ENCODE measurements at regions not wholly inside any gene's neighbourhood (a gene's known extent, or its start where the extent isn't known, plus 50 kb on each side); places are given as distances from the start of the nearest gene placed in this dataset.
A peak's percentile ranks its signal among the peaks of the same experiment; 100 is the strongest.

DNA sequence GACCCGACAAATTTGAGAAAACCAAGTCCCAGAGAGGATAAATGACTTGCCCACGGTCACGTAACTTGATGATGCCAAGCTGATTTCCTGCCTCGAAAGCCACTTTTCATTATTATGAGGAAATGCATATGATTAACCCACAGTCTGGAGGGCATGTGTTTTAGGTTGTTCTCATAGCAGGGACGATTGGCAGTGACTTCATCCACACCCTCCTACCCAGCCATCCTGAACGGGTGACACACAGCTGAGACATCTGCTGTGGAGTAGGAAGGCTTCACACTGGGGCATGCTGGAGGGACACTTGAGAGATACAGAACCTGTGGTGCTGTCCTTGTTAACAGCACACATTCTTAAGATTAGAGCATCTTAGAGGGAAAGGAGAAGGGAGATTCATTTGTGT is 65.4 kb upstream of the WDFY2 start:
- DNase-seq, result peak; percentile 81

DNA sequence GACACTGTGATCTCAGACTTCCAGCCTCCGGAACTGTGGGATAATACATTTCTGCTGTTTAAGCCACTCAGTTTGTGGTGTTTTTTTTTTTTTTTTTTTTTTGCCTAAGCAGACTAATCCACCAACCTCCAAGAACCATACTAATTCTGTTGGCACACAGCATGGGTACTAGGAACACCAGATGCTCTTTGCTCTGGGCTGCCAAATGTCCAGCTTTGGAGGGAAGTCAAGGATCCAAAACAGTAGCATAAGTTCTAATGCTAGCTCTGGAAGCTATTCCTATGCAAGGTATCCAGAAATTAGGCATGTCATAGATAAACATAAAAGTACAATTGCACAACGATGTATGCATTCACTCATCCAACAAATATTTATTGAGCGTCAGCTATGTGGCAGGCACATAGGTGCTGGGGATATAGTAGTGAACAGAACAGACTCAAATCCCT is 64.5 kb upstream of the WDFY2 start:
- peak; percentile 69 for DNase-seq

GRCh38 chr13:51520524-51520923 is 63.7 kb upstream of the WDFY2 start:
- peak; percentile 79 for DNase-seq

- peak; percentile 74 for DNase-seq
Observed at GRCh38 chr13:51523082-51523518, 61.2 kb upstream of the WDFY2 start.

DNA sequence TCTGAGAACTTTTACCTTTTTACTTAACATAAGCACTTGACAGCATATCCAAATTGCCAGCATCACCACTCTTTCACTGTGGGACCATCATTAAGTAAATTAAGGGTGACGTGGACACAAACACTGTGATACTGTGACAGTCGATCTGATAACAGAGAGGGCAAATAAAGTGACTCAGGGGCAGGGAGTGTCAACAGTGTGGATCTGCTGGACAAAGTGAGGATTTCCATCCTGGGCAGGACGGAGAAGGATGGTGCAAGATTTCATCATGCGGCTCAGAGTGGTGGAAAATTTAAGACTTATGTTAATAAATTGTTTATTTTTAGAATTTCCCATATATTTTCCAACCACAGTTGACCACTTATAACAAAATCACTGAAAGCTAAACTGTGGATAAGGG is 60.0 kb upstream of the WDFY2 start:
- peak; percentile 35 for DNase-seq

DNA sequence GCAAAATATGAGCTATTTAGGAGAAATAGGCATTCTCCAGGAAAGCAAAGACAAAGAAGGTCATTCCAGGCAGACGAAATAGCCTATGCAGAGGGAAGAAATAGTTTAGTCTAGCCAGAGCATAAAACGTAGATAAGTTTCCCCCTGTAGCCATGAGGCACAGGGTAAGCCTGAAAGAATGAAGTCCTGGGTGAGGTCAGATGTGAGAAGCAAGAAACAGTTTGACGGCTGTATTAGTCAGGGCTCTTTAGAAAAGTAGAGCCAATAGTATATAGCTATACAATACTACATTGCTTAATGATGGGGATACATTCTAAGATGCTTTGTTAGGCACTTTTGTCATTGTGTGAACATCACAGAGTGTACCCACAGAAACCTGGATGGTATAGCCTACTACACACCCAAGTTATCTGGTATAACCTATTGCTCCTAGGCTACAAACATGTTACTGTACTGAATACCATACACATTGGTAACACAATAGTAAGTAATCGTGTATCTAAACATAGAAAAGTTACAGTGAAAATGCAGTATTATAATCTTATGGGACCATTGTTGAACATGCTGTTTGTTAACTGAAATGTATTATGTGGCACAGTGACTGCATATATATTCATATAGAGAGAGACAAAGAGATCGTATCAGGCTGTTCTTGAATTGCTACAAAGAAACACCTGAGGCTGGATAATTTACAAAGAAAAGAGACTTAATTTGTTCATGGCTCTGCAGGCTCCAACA is 59.3 kb upstream of the WDFY2 start:
- DNase-seq, result peak; percentile 71

DNA sequence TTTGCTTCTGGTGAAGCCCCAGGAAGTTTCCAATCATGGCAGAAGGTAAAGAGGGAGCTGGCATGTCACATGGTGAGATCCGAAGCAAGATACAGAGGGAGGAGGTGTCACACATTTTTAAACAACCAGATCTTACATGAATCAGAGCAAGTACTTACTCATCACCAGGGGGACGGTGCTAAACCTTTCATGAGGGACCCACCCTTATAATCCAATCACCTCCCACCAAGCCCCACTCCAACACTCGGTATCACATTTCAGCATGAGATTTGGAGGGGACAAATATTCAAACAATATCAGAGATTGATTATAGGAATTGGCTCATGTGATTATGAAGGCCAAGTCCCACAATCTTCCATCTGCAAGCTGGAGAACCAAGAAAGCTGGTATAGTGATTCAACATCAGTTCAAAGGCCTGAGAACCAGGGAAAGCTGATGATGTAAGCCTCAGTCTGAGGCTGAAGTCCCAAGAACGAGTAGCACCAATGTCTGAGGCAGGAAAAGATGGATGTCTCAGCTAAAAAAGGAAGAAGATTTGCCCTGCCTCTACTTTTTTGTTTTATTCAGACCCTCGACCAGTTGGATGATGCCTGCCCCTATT is 58.6 kb upstream of the WDFY2 start:
- DNase-seq, result peak; percentile 51

GRCh38 chr13:51526202-51526601 is 58.1 kb upstream of the WDFY2 start:
- DNase-seq, result no peak

- DNase-seq, result no peak
Observed at GRCh38 chr13:51532736-51533197, 51.5 kb upstream of the WDFY2 start.

DNA sequence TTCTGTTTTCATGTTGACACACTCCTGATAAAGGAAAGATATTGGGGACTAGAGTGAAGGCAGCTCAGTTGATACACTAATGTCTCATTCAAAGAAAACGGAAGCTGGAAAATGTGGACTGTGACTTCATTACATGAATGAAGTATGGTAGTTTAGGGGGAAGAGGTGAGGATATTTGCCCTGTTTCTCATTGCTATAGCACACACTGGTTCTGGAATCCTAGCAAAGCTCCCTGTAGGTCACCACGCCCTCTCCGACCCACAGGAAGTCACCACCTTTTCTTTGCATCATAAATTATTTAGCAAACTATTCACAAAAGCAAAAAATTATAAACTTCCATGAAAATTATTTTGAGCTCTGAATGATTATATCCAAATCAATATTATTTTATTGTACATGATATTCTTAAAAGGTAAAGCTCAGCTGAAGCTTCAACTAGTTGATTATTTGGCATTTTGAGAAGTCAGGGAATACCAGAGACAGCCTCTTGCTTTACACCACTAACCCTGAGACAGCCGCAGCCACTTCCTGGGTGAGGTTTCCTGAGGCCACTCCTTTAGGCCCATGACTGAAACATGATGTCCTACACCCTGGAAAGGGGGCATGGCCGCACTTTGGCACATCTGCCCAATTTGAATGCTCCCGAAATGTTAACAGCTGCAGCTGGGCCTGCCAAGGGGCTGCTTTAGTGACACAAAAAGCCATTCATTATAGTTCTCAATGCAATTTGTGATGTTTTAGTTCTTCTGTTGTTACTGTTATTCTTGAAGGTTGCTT is 50.0 kb upstream of the WDFY2 start:
- DNase-seq, result no peak

Measured in EL (cell line).